H1 (cell line): ENCODE measurements at regions not wholly inside any gene's neighbourhood (a gene's known extent, or its start where the extent isn't known, plus 50 kb on each side); places are given as distances from the start of the nearest gene placed in this dataset.

Experiments
- CHD1 ChIP-seq: IDR thresholded peaks from 2 replicates; pipeline ENCODE4 v1.6.1; 2012; ENCODE audit warnings: low read depth, low read length, improper control_type of control experiment
- POLR2AphosphoS5 ChIP-seq: IDR thresholded peaks from 2 replicates; pipeline ENCODE4 v1.6.1; 2011; ENCODE audit warnings: low read depth, low read length
- RNF2 ChIP-seq: fragments of 200-900, 300-1000 bp; sonication (generic); IDR thresholded peaks from 2 replicates; pipeline ENCODE4 v1.7.1; 2016; ENCODE audit warnings: borderline replicate concordance, low read depth, mild to moderate bottlenecking, antibody characterized with exemption, low read length; ENCODE audit not compliant: poor library complexity, severe bottlenecking; ENCODE audit errors: missing control alignments
- SP1 ChIP-seq: IDR thresholded peaks from 2 replicates; pipeline ENCODE4 v1.6.1; 2011; ENCODE audit warnings: low read depth, low read length

DNA sequence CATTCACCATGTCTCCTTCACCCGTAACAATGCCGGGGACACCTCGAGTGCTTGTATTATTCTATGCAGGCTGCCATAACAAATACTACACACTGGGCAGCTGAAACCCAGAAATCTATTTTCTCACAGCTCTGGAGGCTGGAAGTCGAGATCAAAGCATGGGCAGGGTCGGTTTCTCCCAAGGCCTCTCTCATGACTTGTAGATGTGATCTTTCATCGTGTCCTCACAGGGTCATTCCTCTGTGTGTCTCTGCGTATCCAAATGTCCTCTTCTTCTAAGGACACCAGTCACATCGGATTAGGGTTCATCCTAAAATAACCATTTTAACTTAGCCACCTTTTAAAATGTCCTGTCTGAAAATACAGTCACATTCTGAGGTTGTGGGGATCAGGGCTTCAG, 303.5 kb downstream of the KLF6 start (continued):
- TF ChIP-seq CHD1: no peak
- TF ChIP-seq POLR2AphosphoS5: no peak
- no peak for TF ChIP-seq SP1
- no peak for TF ChIP-seq RNF2
